Amniotic epithelial cell (primary cell): ENCODE measurements at regions not wholly inside any gene's neighbourhood (a gene's known extent, or its start where the extent isn't known, plus 50 kb on each side); places are given as distances from the start of the nearest gene placed in this dataset.

Experiments used
- DNase-seq: peaks from one replicate; pipeline ENCODE4 v3.0.0-alpha.2; 2010; ENCODE audit warnings: low read depth

DNA sequence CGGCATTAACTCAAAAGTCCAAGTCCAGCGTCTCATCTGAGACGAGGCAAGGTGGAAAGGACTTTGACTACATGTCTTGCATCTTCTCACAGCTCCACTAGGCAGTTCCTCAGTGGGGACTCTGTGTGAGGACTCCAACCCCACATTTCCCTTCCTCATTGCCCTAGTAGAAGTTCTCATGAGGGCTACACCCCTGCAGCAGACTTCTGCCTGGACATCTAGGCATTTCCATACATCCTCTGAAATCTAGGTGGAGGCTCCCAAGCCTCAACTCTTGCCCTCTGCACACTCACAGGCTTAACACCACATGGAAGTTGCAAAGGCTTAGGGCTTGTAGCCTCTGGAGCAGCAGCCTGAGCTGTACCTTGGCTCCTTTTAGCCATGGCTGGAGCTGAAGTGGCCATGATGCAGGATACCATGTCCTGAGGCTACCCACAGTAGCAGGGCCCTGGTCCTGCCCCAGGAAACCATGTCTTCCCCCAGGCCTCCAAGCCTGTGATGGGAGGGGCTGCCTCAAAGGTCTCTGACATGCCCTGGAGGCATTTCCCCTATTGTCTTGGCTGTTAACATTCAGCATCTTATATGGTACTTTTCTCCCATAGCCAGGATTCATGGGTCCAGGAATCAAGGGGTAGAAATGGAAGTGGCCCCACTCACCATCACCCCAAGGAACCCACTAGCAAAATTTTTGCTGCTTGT, 194.6 kb upstream of the KCNG1 start:
- DNase-seq, result no peak

DNA sequence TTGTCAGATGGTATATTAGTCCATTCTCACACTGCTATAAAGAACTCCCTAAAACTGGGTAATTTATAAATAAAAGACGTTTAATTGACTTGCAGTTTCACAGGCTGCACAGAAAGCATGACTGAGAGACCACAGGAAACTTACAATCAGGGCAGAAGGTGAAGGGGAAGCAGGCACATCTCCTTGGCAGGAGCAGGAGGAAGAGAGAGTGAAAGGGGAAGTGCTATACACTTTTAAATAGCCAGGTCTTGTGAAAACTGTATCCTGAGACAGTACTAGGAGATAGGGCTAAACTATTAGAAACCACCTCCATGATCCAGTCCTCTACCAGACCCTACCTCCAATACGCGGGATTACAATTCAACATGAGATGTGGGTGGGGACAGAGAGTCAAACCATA, 193.9 kb upstream of the KCNG1 start:
- DNase-seq, result no peak

DNA sequence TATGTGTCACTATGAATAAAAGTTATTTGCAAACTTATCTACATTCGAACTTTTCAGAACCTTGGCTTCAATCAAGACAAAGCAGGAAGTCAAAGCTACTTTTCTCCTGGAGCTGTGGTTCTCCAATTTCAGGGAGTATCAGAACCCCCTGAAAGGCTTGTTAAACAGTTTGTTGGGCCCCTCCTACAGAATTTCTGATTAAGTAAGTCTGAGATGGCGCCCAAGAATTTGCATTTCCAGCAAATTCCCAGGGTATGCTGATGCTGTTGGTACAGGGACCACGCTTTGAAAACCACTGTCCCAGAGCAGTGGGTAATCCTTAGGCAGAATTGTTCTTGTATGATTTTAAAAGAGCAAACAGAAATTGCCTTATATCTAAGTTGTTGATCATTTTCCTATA, 189.9 kb upstream of the KCNG1 start:
- no peak for DNase-seq

DNA sequence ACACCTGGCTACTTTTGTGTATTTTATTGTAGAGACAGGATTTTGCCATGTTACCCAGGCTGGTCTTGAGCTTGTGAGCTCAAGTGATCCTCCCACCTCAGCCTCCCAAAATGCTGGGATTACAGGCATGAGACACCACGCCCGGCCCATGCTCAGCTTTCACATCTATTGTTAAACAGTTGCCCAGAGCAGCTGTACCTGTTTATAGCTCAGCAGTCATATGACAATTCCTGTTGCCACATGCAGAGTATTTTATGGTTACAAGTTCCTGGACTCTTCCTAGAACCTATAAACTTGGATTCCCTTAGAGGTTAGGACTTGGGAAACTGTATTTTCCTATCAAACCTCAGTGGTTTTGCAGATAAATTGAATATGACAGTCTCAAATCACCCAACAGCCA, 188.3 kb upstream of the KCNG1 start:
- DNase-seq, result no peak

DNA sequence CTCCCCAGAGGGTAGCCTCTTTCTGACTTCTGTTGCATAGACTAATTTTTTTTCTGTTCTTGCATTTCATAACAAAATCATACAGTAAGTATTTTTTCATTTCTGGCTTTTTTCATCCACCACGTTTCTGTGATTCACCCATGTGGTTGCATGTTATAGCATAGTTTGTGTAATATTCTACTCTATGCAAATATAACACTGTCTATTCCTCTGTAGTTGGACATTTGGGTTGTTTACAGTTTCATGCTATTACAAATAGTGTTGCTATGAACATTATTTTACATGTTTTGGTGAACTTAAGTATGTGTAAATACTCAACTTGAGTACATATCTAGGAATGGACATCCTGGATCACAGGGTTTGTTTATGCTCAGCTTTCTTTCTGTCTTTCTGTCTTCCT, 187.2 kb upstream of the KCNG1 start:
- peak; percentile 27 for DNase-seq

DNA sequence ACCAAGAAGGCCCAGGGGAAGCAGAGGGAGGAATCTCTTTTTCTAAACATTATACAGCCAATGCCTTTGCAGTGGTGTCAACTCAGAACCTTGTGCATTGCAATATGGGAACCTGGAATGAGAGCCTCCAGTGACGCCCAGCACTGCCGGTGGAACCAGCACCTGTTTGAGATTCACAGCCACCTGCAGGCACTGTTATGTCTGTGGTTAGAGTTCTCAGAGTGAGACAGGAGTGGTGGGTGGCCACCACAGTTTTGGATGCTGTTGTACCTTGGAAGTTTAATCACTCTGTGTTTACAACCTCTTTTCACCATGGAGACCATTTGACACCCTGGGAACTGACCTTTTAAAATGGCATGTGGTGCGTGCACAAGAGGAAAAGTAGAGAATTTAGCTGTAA, 185.3 kb upstream of the KCNG1 start:
- no peak for DNase-seq

DNA sequence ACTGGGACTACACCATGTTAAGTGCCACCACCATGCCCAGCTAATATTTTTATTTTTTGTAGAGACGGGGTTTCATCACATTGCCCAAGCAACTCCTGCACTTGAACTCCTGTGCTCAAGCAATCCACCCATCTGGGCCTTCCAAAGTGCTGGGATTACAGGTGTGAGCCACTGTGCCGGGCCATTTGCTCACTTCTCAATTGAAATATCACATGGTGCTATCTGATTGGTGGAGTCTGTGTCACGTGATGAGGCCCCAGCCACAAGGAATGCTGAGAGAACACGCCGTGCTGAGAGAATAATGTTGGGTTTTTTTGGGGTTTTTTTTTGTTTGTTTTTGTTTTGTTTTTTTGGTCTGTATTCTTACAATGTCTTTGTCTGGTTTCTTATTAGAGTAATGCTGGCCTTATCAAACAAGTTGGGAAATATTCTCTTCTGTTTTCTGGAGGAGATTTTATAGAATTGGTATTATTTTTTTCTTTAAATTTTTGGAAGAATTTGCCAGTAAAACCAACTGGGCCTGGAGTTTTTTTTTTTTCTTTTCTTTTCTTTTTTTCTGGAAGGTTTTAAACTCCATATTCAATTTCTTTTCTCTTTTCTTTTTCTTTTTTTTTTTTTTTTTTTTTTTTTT, 183.2 kb upstream of the KCNG1 start:
- no peak for DNase-seq

DNA sequence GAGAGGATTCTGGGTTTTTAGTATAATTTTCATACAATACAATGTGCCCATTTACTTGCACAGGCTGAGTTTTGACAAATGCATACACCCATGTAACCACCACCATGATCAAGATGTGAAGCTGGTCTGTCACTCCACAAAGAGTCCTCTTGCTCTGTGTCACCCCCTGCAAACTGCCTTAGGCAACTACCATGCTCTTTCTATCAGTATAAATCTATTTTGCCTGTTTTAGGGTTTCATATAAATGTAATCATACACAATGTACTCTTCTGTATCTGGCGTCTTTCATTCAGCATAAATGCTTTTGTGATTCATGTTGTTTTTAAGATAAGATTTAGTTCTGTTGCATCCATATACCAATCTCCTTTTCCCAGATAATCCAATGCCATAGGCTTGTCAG, 181.9 kb upstream of the KCNG1 start:
- DNase-seq, result no peak

DNA sequence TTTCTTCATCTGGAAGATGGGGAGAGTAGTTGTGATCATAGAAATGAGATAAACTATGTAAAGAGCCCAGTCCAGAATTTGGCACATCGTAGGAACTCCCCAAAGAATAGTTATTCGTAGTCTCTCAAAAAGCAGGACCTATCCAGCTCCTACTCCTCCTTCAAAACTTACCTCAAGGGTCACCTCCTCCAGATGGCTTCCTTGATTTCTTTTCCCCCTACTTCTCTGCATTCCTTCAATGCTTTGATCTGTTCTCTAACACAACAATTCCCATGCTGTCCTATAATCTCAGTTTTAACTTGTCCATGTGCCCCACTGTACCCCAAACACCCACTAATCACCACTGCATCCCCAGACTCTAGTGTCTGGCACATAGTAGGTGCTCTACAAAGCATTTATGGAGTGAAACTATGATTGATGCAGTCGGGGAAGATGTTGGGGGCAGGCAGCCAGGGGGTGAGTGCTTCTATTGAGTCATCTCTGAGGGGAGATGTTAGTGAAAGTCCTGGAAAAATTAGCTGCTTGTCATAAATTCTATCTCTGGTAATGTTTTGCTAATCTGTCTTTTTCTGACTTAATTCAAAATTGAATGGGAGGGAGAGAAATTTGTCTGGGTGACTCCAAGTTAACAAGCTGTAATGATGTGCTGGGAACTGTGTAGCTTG, 181.3 kb upstream of the KCNG1 start:
- DNase-seq, result no peak

DNA sequence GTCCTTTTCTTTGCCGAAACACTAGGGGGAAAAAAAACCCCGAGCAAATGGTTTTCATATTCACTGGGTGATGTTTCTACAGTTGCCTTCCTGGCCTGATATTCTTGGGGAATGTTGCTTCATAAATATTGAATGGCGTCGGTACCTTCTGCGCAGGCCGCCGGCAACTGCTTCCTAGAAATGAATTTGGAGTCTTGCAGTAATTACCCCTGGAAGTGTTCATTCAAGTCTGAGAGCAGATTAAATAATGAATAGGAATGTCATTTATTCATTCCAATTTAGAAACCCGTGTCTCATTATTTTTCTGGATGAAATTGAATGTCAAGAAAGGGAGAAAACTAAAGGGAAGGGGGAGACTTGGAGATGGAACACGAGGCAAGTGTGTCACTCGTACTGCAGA, 179.4 kb upstream of the KCNG1 start:
- no peak for DNase-seq

DNA sequence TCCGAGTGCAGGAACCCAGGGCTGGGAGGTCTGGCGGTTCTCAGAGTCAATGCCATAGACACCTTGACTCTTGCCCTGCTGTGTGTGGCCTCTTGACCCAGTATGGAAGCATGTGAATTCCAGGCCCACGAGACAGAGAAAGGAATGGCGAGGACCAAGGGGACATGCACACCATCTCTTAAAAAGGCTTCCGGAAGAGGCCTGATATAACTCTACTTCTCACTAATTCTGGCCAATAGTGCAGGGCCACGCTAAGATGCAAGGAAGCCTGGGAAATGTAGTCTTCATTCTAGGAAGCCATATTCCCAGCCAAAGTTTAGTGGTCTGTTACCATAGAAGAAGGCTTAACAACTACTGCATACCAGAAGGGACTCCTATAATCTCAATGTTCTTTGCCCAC, 177.0 kb upstream of the KCNG1 start:
- DNase-seq, result no peak

DNA sequence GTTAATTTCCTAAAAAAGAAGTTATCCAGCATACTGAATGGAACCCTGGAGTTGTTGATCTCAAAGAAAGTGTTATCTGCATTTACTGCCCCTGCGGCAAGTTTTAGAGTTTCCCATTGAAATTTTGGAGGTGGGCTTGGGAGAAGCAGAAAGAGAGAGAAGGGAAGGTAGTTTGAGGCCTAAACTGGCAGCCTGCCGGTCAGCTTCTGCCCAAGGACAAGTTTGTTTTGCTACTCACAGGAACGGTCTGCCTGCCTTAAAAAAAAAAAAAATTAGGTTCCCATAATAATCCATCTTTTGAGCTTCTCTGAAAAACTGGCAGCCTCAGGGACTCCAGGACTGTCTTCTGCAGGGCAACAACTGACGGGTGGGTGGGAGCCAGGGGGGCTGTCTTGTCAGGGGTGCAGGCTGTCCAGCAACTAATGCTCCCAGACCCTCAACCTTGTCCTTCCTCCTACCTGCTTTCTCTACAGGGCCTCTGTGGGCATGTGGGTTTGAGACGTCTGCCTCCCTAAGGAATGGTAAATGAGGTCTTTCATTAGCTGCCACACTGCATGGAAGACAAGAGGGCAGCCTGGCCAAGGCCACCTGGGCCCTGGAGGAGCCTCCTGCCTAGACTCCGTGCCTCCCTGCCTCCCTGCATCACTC, 176.1 kb upstream of the KCNG1 start:
- DNase-seq, result no peak

DNA sequence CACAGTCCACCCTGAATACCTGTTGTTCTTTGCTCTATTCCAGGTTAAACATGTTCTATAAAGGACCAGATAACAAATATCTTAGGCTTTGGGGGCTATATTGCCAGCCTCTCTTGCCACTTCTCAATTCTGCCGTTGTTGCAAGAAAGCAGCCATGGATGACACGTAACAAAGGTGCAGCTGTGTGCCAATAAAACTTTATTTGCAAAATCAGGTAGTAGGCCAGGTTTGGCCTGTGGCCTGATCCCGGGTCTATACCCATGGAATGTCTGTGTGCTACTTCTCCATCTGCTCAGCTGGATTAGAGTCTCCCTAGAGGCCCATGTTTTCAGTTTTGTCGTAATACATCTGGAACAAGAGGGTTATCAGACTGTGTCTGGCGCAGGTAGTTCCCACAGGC, 175.3 kb upstream of the KCNG1 start:
- DNase-seq, result no peak

DNA sequence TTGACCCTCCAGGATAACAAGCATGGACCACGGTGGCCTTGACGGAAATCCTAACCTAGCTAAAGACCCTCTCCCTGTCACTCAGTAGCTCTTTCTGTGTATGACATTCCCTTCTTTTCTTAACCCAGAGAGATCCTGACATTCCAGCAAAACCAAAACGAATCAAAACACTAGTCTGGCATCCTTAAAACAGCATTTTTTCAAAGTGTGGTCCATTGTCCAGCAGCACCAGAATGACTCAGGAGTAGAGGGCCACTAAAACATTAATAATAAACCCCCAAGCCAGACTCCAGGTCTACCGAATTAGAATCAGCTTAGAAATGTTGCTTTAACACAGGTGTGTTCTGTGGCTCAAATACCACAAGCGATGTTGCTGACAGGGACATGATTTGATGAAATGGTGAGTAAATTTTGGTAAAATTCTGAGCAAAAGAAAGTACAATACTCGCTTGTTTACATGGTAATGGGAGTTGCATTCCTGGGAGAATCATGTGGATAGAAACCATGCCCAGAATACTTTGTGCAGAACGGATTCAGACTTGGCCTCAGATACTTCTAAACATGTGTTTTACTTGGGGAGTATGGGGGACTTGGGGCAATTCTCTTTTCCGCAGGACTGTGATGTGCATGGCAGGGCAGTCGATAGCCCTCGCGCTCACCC, 174.2 kb upstream of the KCNG1 start:
- DNase-seq, result no peak

DNA sequence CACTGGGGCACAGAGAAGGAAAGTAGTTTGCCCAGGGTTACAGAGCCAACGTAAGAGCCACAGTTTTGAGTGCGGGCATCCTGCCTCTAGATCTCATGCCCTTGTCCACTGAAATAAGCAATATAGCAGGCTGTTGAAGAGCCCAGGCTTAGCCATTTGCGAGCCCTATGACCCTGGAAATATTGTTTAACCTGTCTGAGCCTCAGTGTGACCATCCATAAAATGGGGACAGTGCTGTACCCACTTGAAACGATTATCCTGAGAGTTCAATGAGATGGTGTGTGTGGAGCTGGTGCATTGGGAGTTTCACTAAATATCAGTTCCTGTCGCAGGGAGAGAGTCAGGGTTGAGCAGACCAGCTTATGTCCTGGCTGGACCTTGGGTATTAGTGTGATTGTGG, 173.1 kb upstream of the KCNG1 start:
- DNase-seq, result no peak

DNA sequence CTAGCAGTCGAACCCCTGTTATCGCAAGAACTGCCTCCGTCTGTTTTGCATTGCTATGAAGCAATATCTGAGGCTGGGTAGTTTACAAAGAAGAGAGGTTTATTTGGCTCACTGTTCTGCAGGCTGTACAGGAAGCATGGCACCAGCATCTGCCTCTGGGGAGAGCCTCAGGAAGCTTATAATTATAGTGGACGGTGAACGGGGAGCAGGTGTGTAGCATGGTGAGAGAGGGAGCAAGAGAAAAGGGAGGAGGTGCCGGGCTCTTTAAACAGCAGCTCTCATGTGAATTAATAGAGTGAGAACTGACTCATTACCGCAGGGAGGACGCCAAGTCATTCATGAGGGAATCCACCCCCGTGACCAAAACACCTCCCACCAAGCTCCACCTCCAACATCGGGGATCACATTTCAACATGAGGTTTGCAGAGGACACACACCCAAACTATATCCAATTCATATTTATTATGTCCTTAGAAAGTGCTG, 172.6 kb upstream of the KCNG1 start:
- DNase-seq, result no peak

DNA sequence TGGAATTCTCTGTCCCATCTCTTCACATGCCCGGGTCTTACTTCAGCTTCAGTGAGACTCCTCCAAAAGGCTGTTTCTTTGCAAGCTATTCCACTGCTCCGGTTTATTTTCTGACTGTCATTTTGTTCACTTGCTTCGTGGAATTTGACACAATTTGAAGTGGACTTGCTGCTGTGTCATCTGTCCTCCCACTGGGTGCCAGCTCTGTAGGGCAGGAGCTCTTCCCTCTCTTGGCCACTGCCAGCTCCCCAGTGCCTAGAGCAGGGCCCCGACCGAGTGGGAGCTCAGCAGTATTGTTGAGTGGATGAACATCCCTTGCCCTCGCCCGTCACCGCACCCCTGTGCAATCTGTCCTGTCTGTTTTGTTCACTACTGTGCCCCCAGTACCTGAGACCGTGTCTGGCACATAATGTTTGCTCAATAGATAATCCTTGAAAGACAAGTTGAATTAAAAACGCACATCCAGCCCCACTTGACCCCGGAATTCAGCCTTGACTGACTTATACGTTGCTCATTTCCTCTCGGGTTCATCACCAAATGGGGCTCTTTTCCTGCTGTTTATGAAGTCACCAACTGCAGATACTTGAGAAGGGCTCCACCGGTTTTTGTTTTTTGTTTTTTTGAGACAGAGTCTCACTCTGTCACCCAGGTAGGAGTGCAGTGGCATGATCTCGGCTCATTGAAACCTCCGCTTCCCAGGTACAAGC, 170.3 kb upstream of the KCNG1 start:
- no peak for DNase-seq

DNA sequence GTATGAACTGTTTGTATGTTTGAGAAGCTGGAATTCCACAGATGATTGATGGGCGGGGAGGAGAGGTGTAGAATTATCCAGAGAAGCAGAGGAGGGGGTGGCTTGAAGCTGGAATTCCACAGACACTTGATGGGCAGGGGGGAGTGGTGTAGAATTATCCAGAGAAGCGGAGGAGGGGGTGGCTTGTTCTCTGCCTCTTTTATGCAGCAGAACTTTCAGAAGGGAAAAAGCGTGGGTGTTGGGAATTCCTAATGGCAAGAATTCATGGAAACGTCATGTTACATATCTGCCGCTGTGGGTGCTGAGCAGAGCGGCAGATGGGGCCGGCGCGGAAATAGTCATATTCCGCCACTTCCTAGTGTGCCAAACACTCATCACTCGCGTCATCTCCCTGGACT, 167.9 kb upstream of the KCNG1 start:
- DNase-seq, result peak; percentile 76

DNA sequence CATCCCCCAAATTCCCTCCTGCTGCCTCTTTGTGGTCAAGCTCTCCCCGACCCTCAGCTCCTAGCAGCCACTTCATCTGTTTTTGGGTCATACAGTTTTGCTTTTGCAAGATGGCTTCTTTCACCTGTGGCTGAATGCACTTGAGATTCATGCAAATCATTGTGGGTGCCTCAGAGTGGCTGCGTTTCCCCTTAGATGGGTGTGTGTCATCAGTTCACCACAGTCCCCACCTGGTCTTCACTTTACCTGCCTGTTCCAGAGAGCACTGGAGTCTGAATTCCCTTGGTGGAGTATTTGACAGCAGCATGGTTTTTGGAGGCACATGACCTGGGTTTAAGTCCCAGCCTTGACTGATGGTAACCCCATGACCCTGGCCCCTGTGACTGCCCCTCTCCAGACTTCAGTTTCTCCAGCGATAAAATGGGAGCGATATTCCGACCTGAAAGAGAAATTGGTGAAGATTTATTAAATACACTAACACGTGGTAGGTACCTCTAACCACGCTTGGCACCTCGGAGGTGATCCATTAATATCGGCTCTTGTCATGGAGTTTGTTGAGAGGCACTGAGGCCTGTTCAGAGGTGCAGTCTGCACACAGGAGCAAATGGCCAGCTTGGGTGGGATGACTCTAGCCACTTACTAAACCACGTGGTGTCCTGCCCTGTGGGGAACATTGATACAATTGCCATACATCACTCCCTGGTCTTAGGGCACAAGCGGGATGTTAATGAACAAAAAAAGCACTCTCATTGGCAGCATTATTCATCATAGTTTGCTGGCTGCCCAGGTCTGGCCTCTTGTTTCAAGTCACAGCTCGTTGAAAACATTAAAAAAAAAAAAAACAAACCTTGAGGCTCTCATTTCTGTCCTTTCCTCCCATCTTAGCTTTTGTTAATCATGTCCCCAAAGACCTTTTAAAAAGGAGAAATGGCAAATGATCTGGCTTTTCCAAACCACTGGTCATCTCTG, 167.2 kb upstream of the KCNG1 start:
- no peak for DNase-seq

DNA sequence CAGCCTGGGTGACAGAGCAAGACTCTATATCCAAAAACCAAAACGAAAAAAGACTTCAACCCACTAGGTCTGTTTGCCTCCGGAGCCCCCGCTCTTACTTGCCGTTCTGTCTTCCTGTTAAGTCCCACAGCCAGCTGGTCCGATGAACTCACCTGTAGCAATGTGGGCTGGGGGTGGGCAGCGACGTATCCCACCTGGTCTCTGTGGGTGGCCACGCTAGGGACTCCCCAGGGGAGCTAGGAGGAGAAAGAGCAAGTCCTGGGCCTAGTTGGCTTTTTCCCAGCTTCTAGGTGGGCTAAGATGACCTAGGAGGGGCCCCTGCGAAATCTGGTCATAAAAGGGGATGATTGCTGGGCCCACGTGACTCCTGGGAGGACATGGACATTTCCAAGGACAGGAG, 166.0 kb upstream of the KCNG1 start:
- no peak for DNase-seq

DNA sequence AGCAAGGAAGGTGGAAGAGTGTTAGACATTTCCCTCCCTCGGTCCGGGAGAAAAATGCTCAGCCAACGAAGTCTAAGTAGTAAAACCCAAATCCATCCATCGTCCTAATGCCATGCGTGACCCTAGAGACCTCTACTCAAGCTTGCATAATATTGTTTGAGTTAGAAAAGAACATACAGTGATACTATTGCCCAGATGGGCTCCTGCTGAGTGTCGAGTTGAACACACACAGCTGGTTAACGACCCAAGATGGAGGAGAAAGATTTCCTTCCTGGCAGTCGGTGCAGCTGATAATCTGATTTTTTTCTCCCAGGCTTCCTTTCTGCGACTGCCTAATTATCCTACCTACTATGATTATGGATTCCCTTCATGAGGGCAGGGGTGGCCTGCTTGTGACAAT, 164.4 kb upstream of the KCNG1 start:
- no peak for DNase-seq
